ENCODE measurements at regions not wholly inside any gene's neighbourhood (a gene's known extent, or its start where the extent isn't known, plus 50 kb on each side); places are given as distances from the start of the nearest gene placed in this dataset.

GRCh38 chr10:43795093-43795492 is 146.4 kb upstream of the ZNF32 start:
- no peak for TF ChIP-seq REST (IDR thresholded peaks at IDR 0.05; ENCODE audit: insufficient read depth in 1 of 2, low read depth in 2 of 2, low read length in 1 of 2)
- no peak for TF ChIP-seq CTCF (IDR thresholded peaks at IDR 0.05)
- no peak for TF ChIP-seq POLR2AphosphoS5 (IDR thresholded peaks at IDR 0.05; ENCODE audit: low read depth, low read length)
- TF ChIP-seq TCF7L2 (IDR thresholded peaks at IDR 0.05; ENCODE audit: low read depth, low read length), result no peak
- no peak for TF ChIP-seq SIN3A (IDR thresholded peaks at IDR 0.05; ENCODE audit: borderline replicate concordance, insufficient read depth, low read depth, low read length)
